Suprapubic skin (tissue), 4 donors: ENCODE measurements at regions not wholly inside any gene's neighbourhood (a gene's known extent, or its start where the extent isn't known, plus 50 kb on each side); places are given as distances from the start of the nearest gene placed in this dataset.

Experiments
- POLR2A ChIP-seq, 2 donors: fragments of 450-650 bp; IDR thresholded peaks; one replicate each; pipeline ENCODE4 v1.6.1; 2017; ENCODE audit warnings: antibody characterized with exemption in 2 of 2, mild to moderate bottlenecking in 2 of 2, moderate library complexity in 2 of 2
- POLR2AphosphoS5 ChIP-seq, 3 donors: sonication (generic); formaldehyde crosslinking; IDR thresholded peaks; one replicate each; pipeline ENCODE4 v1.6.1; 2017; ENCODE audit warnings: antibody characterized with exemption in 3 of 3

- TF ChIP-seq POLR2AphosphoS5 (IDR thresholded peaks at IDR 0.05) (no peak), POLR2A (IDR thresholded peaks at IDR 0.05) (no peak)
Observed at GRCh38 chr10:10434312-10434711, 583.4 kb upstream of the CELF2 start.
